Natural killer cell treated with Interleukin-12 subunit alpha and Interleukin-12 subunit beta and Interleukin-15 and Interleukin-18, amount 100 ng/mL, for 72 hours (primary cell): ENCODE measurements at regions not wholly inside any gene's neighbourhood (a gene's known extent, or its start where the extent isn't known, plus 50 kb on each side); places are given as distances from the start of the nearest gene placed in this dataset.

Experiments
- ATAC-seq, 2 donors: fragments of 150-1000 bp; cut with Tn5 transposase in 1 of 2; sonication (Bioruptor Pico), chemical (Tn5 transposase) in 1 of 2; 2 replicates each; pipeline ENCODE4 v1.10.0; 2021
- DNase-seq: peaks from one replicate; pipeline ENCODE4 v3.0.0; 2022; ENCODE audit warnings: low spot score
- H3K27ac Mint-ChIP-seq, 2 donors: 1 replicate in 1 of 2; 2 replicates in 1 of 2; pipeline ENCODE4 v1.8.0; 2022; ENCODE audit warnings: mixed read lengths in 2 of 2, mild to moderate bottlenecking in 1 of 2, moderate library complexity in 1 of 2
- H3K27me3 Mint-ChIP-seq, 2 donors: 1 replicate in 1 of 2; 2 replicates in 1 of 2; pipeline ENCODE4 v1.8.0; 2022; ENCODE audit warnings: mixed read lengths in 2 of 2
- H3K36me3 Mint-ChIP-seq: one replicate; pipeline ENCODE4 v1.8.0; 2022; ENCODE audit warnings: mixed read lengths
- H3K4me1 Mint-ChIP-seq, 2 donors: 1 replicate in 1 of 2; 2 replicates in 1 of 2; pipeline ENCODE4 v1.8.0; 2022; ENCODE audit warnings: low read depth in 2 of 2, mixed read lengths in 2 of 2, mild to moderate bottlenecking in 1 of 2
- H3K4me3 Mint-ChIP-seq: one replicate; pipeline ENCODE4 v1.8.0; 2022; ENCODE audit warnings: mixed read lengths
- H3K9me3 Mint-ChIP-seq: 2 replicates; pipeline ENCODE4 v1.8.0; 2022; ENCODE audit warnings: mixed read lengths

DNA sequence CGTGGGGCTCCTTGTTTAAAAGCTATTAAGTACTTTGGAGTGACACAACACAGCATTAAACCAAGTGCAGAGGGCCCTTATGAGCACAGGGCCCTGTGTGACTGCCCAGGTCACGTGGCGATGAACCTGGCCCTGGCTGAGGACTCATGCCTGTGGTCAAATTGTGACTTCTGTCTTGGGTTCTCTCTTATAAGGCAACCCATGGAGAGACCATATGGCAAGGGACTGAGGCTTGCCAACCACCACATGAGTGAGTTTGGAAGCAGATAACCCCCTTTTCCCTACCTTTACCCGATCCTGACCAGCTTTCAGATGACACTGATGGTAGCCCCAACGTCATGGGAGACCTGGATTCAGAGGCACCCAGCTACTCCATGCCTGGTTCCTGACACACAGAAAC is 140.5 kb downstream of the ZBTB18 start:
- DNase-seq = no peak
- Mint-ChIP-seq H3K27me3 (peaks cover 24 to 36% of the 10 kb centered on the region in 2 donors), H3K9me3 (no peaks in the 10 kb centered on the region), H3K36me3 (no peaks in the 10 kb centered on the region), H3K27ac (no peak overlapping the region), H3K4me3 (no peak overlapping the region), H3K4me1 (no peaks in the 10 kb centered on the region)
- ATAC-seq = no peak

- DNase-seq (no peak), ATAC-seq (no peak)
- no peaks in the 10 kb centered on the region for H3K4me1 Mint-ChIP-seq
- no peaks in the 10 kb centered on the region for H3K36me3 Mint-ChIP-seq
- peaks cover 24 to 36% of the 10 kb centered on the region in 2 donors for H3K27me3 Mint-ChIP-seq
- no peaks in the 10 kb centered on the region for H3K9me3 Mint-ChIP-seq
- no peak overlapping the region for H3K27ac Mint-ChIP-seq
- no peak overlapping the region for H3K4me3 Mint-ChIP-seq
Observed at GRCh38 chr1:244192325-244192724, 141.2 kb downstream of the ZBTB18 start.

GRCh38 chr1:244196571-244197285 is 145.6 kb downstream of the ZBTB18 start:
- no peaks in the 10 kb centered on the region for H3K9me3 Mint-ChIP-seq
- H3K36me3 Mint-ChIP-seq = no peaks in the 10 kb centered on the region
- no peak overlapping the region for H3K27ac Mint-ChIP-seq
- H3K4me3 Mint-ChIP-seq = no peak overlapping the region
- H3K4me1 Mint-ChIP-seq = no peaks in the 10 kb centered on the region
- H3K27me3 Mint-ChIP-seq = peaks cover 12 to 21% of the 10 kb centered on the region in 2 donors
- no peak for ATAC-seq
- DNase-seq = no peak

GRCh38 chr1:244197851-244198375 is 146.8 kb downstream of the ZBTB18 start:
- H3K36me3 Mint-ChIP-seq = no peaks in the 10 kb centered on the region
- DNase-seq (no peak), ATAC-seq (no peak)
- H3K9me3 Mint-ChIP-seq = no peaks in the 10 kb centered on the region
- no peaks in the 10 kb centered on the region for H3K4me1 Mint-ChIP-seq
- H3K4me3 Mint-ChIP-seq = no peak overlapping the region
- no peak overlapping the region for H3K27ac Mint-ChIP-seq
- H3K27me3 Mint-ChIP-seq = peaks cover 12 to 21% of the 10 kb centered on the region in 2 donors

- Mint-ChIP-seq H3K9me3 (no peaks in the 10 kb centered on the region), H3K27ac (no peak overlapping the region), H3K4me3 (no peak overlapping the region), H3K27me3 (peaks cover 14 to 22% of the 10 kb centered on the region in 2 donors), H3K36me3 (no peaks in the 10 kb centered on the region), H3K4me1 (no peaks in the 10 kb centered on the region)
- no peak for DNase-seq
- no peak for ATAC-seq
Observed at GRCh38 chr1:244199902-244200301, 148.8 kb downstream of the ZBTB18 start.

DNA sequence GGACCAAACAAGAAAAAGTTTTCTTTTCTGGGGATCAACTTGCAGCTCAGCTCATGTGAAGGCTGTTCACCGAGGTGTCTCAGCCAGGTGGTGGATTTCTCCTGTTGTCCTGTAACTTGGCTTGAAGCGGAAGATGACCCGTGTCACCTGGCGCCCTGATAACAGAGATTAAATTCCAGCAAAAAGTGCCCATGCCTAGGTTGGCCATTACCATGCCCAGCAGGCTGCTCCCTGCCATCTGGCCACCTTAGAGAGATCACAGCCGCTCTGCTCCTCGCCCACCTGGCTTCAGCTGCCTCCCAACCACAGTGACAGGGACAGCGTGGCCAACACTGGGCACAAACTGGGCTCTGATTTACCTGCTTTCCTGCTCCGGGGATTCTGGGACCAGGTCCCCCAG is 149.5 kb downstream of the ZBTB18 start:
- Mint-ChIP-seq H3K27ac (no peak overlapping the region), H3K27me3 (peaks cover 11 to 16% of the 10 kb centered on the region in 2 donors), H3K4me3 (no peak overlapping the region), H3K9me3 (no peaks in the 10 kb centered on the region), H3K4me1 (no peaks in the 10 kb centered on the region), H3K36me3 (no peaks in the 10 kb centered on the region)
- DNase-seq (no peak), ATAC-seq (no peak)

DNA sequence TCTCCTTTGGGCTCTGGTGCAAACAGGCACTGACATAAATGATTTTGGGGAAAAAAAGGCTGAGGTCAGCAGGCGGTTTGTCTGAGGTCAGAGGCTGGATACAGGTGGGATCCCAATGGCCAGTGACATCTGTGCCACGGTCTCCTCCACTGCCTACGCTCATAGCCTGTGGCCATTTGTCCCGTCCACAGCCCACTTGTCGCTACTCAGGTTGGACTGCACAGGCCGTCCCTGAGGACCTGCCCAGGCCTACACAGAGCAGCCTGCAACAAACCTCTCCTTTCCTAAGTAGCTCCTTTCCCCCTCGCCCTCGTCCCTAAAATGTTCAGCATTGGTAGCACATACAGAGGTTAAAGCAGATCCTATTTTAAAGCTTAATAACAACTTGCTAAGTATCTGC is 150.7 kb downstream of the ZBTB18 start:
- H3K9me3 Mint-ChIP-seq = no peaks in the 10 kb centered on the region
- no peak overlapping the region for H3K4me3 Mint-ChIP-seq
- peaks cover 13 to 19% of the 10 kb centered on the region in 2 donors for H3K27me3 Mint-ChIP-seq
- no peaks in the 10 kb centered on the region for H3K4me1 Mint-ChIP-seq
- DNase-seq (no peak), ATAC-seq (no peak)
- no peaks in the 10 kb centered on the region for H3K36me3 Mint-ChIP-seq
- no peak overlapping the region for H3K27ac Mint-ChIP-seq

DNA sequence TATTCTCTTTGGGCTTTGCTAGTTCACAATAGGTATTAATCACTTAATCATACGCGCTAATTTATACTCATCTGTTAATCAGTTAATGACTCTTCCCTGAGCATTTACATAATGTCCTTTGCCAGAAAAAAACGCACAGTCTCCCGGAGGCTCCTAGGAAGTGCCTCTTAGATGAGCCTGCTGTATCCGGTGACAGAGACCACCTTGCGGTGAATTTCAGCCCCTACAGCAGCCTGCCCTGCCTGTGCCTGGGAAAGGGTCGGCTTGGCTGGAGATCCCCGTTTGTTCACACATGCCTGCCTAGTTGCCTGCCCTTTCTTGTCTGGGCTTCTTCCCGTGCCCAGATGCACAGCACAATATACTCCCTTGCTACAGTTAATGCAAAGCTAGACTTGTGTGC is 152.9 kb downstream of the ZBTB18 start:
- Mint-ChIP-seq H3K9me3 (no peaks in the 10 kb centered on the region), H3K27ac (no peak overlapping the region), H3K36me3 (no peaks in the 10 kb centered on the region)

GRCh38 chr1:244205171-244205570 is 154.1 kb downstream of the ZBTB18 start:
- ATAC-seq (no peak), DNase-seq (no peak)
- peaks cover 17 to 39% of the 10 kb centered on the region in 2 donors for H3K27me3 Mint-ChIP-seq
- H3K36me3 Mint-ChIP-seq = no peaks in the 10 kb centered on the region
- no peaks in the 10 kb centered on the region for H3K4me1 Mint-ChIP-seq
- no peak overlapping the region for H3K4me3 Mint-ChIP-seq
- H3K27ac Mint-ChIP-seq = no peak overlapping the region
- H3K9me3 Mint-ChIP-seq = no peaks in the 10 kb centered on the region

More for the DNA sequence above, 152.9 kb downstream of the ZBTB18 start:
- H3K4me1 Mint-ChIP-seq = no peaks in the 10 kb centered on the region
- peak in 1 of 2 donors; percentile 24 for ATAC-seq
- no peak for DNase-seq
- no peak overlapping the region for H3K4me3 Mint-ChIP-seq
- H3K27me3 Mint-ChIP-seq = peaks cover 19 to 36% of the 10 kb centered on the region in 2 donors

DNA sequence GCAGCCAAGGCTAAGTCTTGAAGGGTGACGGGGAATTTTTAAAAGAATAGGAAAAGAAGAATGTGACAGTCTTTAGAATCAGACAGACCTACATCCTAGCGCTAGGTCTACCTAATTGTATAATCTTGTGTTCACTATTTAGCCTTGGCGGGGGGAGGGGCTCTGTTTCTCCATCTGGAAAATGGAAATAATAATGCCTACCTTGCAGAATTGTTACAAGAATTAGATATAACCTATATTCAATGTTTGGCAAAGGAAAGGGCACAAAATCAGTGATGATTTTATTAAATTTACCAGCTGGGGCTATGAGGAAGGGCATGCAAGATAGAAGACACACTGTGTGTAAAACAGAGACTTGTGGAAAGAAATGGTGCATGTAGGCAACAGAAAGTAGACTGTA is 154.8 kb downstream of the ZBTB18 start:
- Mint-ChIP-seq H3K4me1 (no peaks in the 10 kb centered on the region), H3K9me3 (no peaks in the 10 kb centered on the region), H3K27me3 (peaks cover 17 to 39% of the 10 kb centered on the region in 2 donors), H3K36me3 (no peaks in the 10 kb centered on the region), H3K27ac (no peak overlapping the region), H3K4me3 (no peak overlapping the region)
- ATAC-seq = no peak
- DNase-seq = no peak

DNA sequence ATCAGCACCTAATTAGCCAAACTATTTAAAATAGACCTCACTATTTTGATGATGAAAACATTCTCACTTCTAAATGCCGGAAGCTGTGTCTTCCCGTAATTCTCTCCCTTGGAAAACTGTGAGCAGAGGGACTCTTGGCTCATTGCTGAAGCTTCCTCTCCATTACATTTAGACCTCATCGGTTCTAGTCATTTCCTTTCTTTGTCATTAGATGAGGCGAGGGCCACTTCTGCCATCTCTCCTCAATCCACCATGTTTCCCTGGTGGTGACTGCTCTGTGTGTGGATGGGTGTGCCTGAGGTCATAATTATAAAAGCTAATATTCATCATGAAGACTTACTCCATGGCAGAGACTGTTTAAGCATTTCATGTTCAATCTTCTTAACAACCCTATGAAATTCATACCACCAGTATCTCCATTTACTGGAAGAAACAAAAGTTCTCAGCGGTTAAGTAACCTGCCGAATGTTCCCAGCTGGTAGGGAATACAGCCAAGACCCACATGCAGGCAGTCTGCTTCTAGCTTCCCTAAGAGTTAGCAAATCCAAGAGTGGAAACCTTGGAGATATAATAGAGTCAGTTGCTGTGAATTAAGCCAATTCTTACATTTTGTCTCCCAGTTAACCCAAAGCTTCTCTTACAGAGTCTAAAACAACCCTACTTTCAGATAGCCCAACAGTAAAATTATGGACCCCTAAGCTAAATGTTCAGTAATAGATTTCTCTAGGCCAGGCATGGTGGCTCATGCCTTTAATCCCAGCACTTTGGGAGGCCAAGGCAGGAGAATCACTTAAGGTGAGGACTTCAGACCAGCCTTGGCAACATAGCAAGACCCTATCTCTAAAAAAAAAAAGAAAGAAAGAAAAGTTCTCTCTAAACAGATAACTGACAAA is 156.2 kb downstream of the ZBTB18 start:
- ATAC-seq = no peak
- no peak overlapping the region for H3K27ac Mint-ChIP-seq
- H3K9me3 Mint-ChIP-seq = no peaks in the 10 kb centered on the region
- H3K36me3 Mint-ChIP-seq = no peaks in the 10 kb centered on the region
- no peaks in the 10 kb centered on the region for H3K4me1 Mint-ChIP-seq
- no peak for DNase-seq
- H3K4me3 Mint-ChIP-seq = no peak overlapping the region
- H3K27me3 Mint-ChIP-seq = peaks cover 17 to 39% of the 10 kb centered on the region in 2 donors

- no peak for ATAC-seq
- no peak overlapping the region for H3K27ac Mint-ChIP-seq
Observed at GRCh38 chr1:244207935-244208244, 156.8 kb downstream of the ZBTB18 start.

GRCh38 chr1:244209955-244210354 is 158.9 kb downstream of the ZBTB18 start:
- no peak for DNase-seq
- Mint-ChIP-seq H3K27ac (no peak overlapping the region), H3K36me3 (no peaks in the 10 kb centered on the region), H3K9me3 (no peaks in the 10 kb centered on the region), H3K4me1 (no peaks in the 10 kb centered on the region), H3K27me3 (peaks cover 12 to 24% of the 10 kb centered on the region in 2 donors), H3K4me3 (no peak overlapping the region)
- ATAC-seq = no peak

More at GRCh38 chr1:244207935-244208244, 156.8 kb downstream of the ZBTB18 start:
- Mint-ChIP-seq H3K27me3 (peaks cover 17 to 39% of the 10 kb centered on the region in 2 donors), H3K4me3 (no peak overlapping the region), H3K4me1 (no peaks in the 10 kb centered on the region), H3K36me3 (no peaks in the 10 kb centered on the region), H3K9me3 (no peaks in the 10 kb centered on the region)
- no peak for DNase-seq

GRCh38 chr1:244210884-244211558 is 159.9 kb downstream of the ZBTB18 start:
- H3K27me3 Mint-ChIP-seq = peaks cover 10 to 24% of the 10 kb centered on the region in 2 donors
- no peak overlapping the region for H3K4me3 Mint-ChIP-seq
- no peak overlapping the region for H3K27ac Mint-ChIP-seq
- ATAC-seq (no peak), DNase-seq (no peak)
- H3K9me3 Mint-ChIP-seq = no peaks in the 10 kb centered on the region
- no peaks in the 10 kb centered on the region for H3K36me3 Mint-ChIP-seq
- no peaks in the 10 kb centered on the region for H3K4me1 Mint-ChIP-seq
